ENCODE measurements at regions not wholly inside any gene's neighbourhood (a gene's known extent, or its start where the extent isn't known, plus 50 kb on each side); places are given as distances from the start of the nearest gene placed in this dataset.

DNA sequence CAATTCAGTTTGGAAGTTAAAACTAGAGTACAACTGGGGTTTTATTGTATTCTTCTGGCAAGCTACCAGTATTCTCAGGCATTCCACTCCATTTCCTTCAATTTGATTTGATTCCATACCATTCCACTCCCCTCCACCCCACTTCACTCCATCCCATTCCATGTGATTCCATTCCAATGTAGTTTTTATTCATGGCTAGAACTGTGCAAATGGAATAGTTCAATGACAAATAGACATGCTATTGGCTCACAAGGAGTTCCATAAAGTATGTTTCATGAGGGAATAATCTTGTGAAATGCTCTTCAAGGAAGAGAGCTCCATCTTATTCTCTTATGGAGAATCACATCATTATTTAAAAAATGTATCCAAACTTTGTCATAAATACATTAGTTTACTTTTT is 285.0 kb upstream of the BMP2 start:
- TF ChIP-seq, protein P1, sequence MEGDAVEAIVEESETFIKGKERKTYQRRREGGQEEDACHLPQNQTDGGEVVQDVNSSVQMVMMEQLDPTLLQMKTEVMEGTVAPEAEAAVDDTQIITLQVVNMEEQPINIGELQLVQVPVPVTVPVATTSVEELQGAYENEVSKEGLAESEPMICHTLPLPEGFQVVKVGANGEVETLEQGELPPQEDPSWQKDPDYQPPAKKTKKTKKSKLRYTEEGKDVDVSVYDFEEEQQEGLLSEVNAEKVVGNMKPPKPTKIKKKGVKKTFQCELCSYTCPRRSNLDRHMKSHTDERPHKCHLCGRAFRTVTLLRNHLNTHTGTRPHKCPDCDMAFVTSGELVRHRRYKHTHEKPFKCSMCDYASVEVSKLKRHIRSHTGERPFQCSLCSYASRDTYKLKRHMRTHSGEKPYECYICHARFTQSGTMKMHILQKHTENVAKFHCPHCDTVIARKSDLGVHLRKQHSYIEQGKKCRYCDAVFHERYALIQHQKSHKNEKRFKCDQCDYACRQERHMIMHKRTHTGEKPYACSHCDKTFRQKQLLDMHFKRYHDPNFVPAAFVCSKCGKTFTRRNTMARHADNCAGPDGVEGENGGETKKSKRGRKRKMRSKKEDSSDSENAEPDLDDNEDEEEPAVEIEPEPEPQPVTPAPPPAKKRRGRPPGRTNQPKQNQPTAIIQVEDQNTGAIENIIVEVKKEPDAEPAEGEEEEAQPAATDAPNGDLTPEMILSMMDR (IDR thresholded peaks at IDR 0.05) = no peak
- TF ChIP-seq POLR2AphosphoS5 (IDR thresholded peaks at IDR 0.05; ENCODE audit: insufficient read depth in 1 of 2, low read depth in 1 of 2) (no peak), POLR2A (IDR thresholded peaks at IDR 0.05) (no peak)

All from vagina (tissue), 2 donors.